HepG2 (cell line): ENCODE measurements at regions not wholly inside any gene's neighbourhood (a gene's known extent, or its start where the extent isn't known, plus 50 kb on each side); places are given as distances from the start of the nearest gene placed in this dataset.

Experiments
- ARNT2 ChIP-seq: sonication (generic); formaldehyde crosslinking; IDR thresholded peaks from 2 replicates; pipeline ENCODE4 v1.8.0; 2022; ENCODE audit warnings: mild to moderate bottlenecking, low read depth, missing genetic modification reagents, moderate library complexity
- CENPT ChIP-seq: sonication (generic); formaldehyde crosslinking; IDR thresholded peaks from 2 replicates; pipeline ENCODE4 v1.8.0; 2022; ENCODE audit warnings: low read depth, mild to moderate bottlenecking, moderate library complexity, missing genetic modification reagents
- ELF3 ChIP-seq: IDR thresholded peaks from 2 replicates; pipeline ENCODE4 v1.6.1; 2016; ENCODE audit warnings: missing genetic modification reagents, missing compliant biosample characterization
- FOXA1 ChIP-seq, 2 experiments: fragments of 450-650 bp in 1 of 2; sonication (generic) in 1 of 2; formaldehyde crosslinking in 1 of 2; IDR thresholded peaks; 2 replicates each; pipeline versions ENCODE4 v1.4.0 to v1.6.1; 2016 to 2020; ENCODE audit warnings: missing genetic modification reagents in 1 of 2
- FOXK1 ChIP-seq: sonication (generic); formaldehyde crosslinking; IDR thresholded peaks from 2 replicates; pipeline ENCODE4 v1.4.0; 2020; ENCODE audit warnings: low read depth, missing genetic modification reagents, borderline replicate concordance
- HDAC1 ChIP-seq: sonication (generic); formaldehyde crosslinking; IDR thresholded peaks from 2 replicates; pipeline ENCODE4 v1.5.1; 2020; ENCODE audit warnings: mild to moderate bottlenecking, missing genetic modification reagents
- HNRNPL ChIP-seq: fragments of 200-400 bp; formaldehyde crosslinking; IDR thresholded peaks from 2 replicates; pipeline ENCODE4 v1.6.1; 2017; ENCODE audit warnings: mild to moderate bottlenecking, low read depth, low read length
- HOXD1 ChIP-seq: sonication (generic); formaldehyde crosslinking; IDR thresholded peaks from 2 replicates; pipeline ENCODE4 v1.5.0; 2020; ENCODE audit warnings: missing genetic modification reagents
- SOX13 ChIP-seq, 3 experiments: fragments of 450-650 bp in 1 of 3; sonication (generic) in 1 of 3; formaldehyde crosslinking in 1 of 3; IDR thresholded peaks in 2 of 3; conservative IDR thresholded peaks in 1 of 3; 2 replicates each; pipeline versions ENCODE4 v1.5.0 to v1.6.1; 2016 to 2020; ENCODE audit warnings: antibody characterized with exemption in 1 of 3, mild to moderate bottlenecking in 1 of 3, missing compliant biosample characterization in 1 of 3, missing genetic modification reagents in 1 of 3, moderate library complexity in 1 of 3
- TBX3 ChIP-seq: fragments of 450-650 bp; IDR thresholded peaks from 2 replicates; pipeline ENCODE4 v1.6.1; 2017; ENCODE audit warnings: antibody characterized with exemption, mild to moderate bottlenecking, inconsistent platforms, borderline replicate concordance
- ZFP41 ChIP-seq: sonication (generic); formaldehyde crosslinking; IDR thresholded peaks from 2 replicates; pipeline ENCODE4 v1.4.0; 2020; ENCODE audit warnings: mild to moderate bottlenecking, missing genetic modification reagents, borderline replicate concordance
- ZIK1 ChIP-seq: sonication (generic); formaldehyde crosslinking; IDR thresholded peaks from 2 replicates; pipeline ENCODE4 v1.5.0; 2020; ENCODE audit warnings: mild to moderate bottlenecking, low read depth, missing genetic modification reagents, borderline replicate concordance
- ZMYM4 ChIP-seq: sonication (generic); formaldehyde crosslinking; IDR thresholded peaks from 2 replicates; pipeline ENCODE4 v1.8.1; 2023; ENCODE audit warnings: mild to moderate bottlenecking, missing genetic modification reagents
- ZNF205 ChIP-seq: IDR thresholded peaks from 2 replicates; pipeline ENCODE4 v1.6.1; 2018; ENCODE audit warnings: missing biosample characterization, missing genetic modification reagents
- ZNF292 ChIP-seq: sonication (generic); formaldehyde crosslinking; IDR thresholded peaks from 2 replicates; pipeline ENCODE4 v1.8.1; 2022; ENCODE audit warnings: mild to moderate bottlenecking, low read depth, missing genetic modification reagents, borderline replicate concordance
- ZNF317 ChIP-seq: sonication (generic); formaldehyde crosslinking; IDR thresholded peaks from 2 replicates; pipeline ENCODE4 v1.5.0; 2020; ENCODE audit warnings: mild to moderate bottlenecking, missing genetic modification reagents
- ZNF33A ChIP-seq: sonication (generic); formaldehyde crosslinking; IDR thresholded peaks from 2 replicates; pipeline ENCODE4 v1.5.1; 2020; ENCODE audit warnings: missing genetic modification reagents, mild to moderate bottlenecking, moderate library complexity, borderline replicate concordance
- ZNF720 ChIP-seq: sonication (generic); formaldehyde crosslinking; IDR thresholded peaks from 2 replicates; pipeline ENCODE4 v1.4.0; 2020; ENCODE audit warnings: missing genetic modification reagents
- ZNF772 ChIP-seq: sonication (generic); formaldehyde crosslinking; IDR thresholded peaks from 2 replicates; pipeline ENCODE4 v1.5.0; 2020; ENCODE audit warnings: mild to moderate bottlenecking, missing genetic modification reagents
- TF ChIP-seq, protein P1 (sequence below): sonication (generic); formaldehyde crosslinking; IDR thresholded peaks from 2 replicates; pipeline ENCODE4 v1.5.0; 2020; ENCODE audit warnings: mild to moderate bottlenecking, missing genetic modification reagents, moderate library complexity
- TF ChIP-seq, protein P2 (sequence below): sonication (generic); formaldehyde crosslinking; IDR thresholded peaks from 2 replicates; pipeline ENCODE4 v1.5.1; 2020; ENCODE audit warnings: missing genetic modification reagents, mild to moderate bottlenecking, borderline replicate concordance
- TF ChIP-seq, protein P3 (sequence below): sonication (generic); formaldehyde crosslinking; IDR thresholded peaks from 2 replicates; pipeline ENCODE4 v1.8.1; 2022; ENCODE audit warnings: low read depth, mild to moderate bottlenecking, missing genetic modification reagents

DNA sequence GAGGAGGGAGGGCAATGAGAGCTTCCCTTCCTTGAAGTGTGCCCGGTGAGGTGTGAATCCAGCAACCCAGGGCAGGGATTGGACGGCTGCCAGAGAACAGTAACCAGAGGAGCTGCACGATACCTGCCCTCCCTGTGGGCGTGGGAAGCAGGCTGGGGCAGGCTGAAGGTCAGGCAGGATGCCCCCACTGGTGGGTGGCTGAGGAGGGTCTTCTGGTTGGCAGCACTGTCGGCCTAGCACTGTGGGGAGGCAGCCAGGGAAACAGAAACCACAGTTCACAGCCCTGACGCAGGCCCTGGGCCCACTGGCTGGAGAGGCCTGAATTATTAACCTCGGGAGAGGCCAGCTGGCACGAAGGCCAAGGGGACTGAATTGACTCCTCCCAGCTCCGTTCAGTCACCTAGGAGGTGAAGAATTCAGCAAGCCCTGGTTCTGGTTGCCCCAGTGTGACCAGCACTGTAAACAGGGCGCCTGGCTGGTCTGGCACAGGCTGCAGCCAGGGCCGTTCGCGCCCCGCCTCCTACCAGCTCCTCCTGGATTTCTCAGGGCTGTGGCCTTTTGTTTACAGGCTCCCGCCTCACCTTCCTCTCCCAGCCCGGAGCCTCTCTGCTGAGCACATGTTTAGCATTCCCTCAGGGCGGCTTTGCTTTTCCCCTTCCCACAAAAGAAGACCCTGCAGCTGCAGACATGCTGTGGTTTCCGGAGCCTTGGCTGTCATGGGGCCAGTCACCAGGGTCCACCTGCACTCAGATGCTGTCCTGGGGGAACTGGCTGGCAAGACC is 97.8 kb downstream of the B3GNT2 start (continued):
- no peak for TF ChIP-seq HOXD1 (CRISPR knock-in tag)
- TF ChIP-seq FOXA1 (IDR thresholded peaks at IDR 0.05) = no peak
- TF ChIP-seq FOXA1 (CRISPR knock-in tag; IDR thresholded peaks at IDR 0.05) = peak; percentile 74
- no peak for TF ChIP-seq ARNT2 (CRISPR knock-in tag)
- peak; percentile 81; the same call in 1 of the 2 replicates for TF ChIP-seq ZNF292 (CRISPR knock-in tag)
- TF ChIP-seq, protein P1, sequence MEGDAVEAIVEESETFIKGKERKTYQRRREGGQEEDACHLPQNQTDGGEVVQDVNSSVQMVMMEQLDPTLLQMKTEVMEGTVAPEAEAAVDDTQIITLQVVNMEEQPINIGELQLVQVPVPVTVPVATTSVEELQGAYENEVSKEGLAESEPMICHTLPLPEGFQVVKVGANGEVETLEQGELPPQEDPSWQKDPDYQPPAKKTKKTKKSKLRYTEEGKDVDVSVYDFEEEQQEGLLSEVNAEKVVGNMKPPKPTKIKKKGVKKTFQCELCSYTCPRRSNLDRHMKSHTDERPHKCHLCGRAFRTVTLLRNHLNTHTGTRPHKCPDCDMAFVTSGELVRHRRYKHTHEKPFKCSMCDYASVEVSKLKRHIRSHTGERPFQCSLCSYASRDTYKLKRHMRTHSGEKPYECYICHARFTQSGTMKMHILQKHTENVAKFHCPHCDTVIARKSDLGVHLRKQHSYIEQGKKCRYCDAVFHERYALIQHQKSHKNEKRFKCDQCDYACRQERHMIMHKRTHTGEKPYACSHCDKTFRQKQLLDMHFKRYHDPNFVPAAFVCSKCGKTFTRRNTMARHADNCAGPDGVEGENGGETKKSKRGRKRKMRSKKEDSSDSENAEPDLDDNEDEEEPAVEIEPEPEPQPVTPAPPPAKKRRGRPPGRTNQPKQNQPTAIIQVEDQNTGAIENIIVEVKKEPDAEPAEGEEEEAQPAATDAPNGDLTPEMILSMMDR = peak; percentile 6; the same call in 1 of the 2 replicates
- TF ChIP-seq ZFP41 = peak; percentile 37
- peak; percentile 36; the same call in 1 of the 2 replicates for TF ChIP-seq HDAC1 (CRISPR knock-in tag)
- TF ChIP-seq FOXK1 (CRISPR knock-in tag) = 0 out of 2 replicates have a peak, but pooled peaks have one; percentile 19
- 0 out of 2 replicates have a peak, but pooled peaks have one; percentile 41 for TF ChIP-seq ZNF720 (CRISPR knock-in tag)
- no peak for TF ChIP-seq ZNF772 (CRISPR knock-in tag)
- TF ChIP-seq ZNF33A = 0 out of 2 replicates have a peak, but pooled peaks have one; percentile 18
- peak; percentile 83; the same call in 1 of the 2 replicates for TF ChIP-seq HNRNPL
- TF ChIP-seq, protein P2, sequence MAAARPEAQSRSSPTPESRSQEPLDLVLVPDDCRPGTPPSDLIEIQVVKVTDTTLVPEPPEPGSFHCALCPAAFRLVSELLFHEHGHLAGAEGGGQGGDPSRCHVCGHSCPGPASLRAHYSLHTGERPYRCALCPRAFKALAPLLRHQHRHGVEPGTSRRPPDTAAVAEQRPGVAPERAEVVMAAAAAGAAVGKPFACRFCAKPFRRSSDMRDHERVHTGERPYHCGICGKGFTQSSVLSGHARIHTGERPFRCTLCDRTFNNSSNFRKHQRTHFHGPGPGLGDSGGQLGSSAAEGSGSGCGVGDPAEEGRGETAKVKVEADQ (CRISPR knock-in tag) = 0 out of 2 replicates have a peak, but pooled peaks have one; percentile 39
- peak; percentile 10; the same call in 1 of the 2 replicates for TF ChIP-seq TBX3
- TF ChIP-seq ZMYM4 (CRISPR knock-in tag) = peak; percentile 60; the same call in 1 of the 2 replicates
- TF ChIP-seq, protein P3, sequence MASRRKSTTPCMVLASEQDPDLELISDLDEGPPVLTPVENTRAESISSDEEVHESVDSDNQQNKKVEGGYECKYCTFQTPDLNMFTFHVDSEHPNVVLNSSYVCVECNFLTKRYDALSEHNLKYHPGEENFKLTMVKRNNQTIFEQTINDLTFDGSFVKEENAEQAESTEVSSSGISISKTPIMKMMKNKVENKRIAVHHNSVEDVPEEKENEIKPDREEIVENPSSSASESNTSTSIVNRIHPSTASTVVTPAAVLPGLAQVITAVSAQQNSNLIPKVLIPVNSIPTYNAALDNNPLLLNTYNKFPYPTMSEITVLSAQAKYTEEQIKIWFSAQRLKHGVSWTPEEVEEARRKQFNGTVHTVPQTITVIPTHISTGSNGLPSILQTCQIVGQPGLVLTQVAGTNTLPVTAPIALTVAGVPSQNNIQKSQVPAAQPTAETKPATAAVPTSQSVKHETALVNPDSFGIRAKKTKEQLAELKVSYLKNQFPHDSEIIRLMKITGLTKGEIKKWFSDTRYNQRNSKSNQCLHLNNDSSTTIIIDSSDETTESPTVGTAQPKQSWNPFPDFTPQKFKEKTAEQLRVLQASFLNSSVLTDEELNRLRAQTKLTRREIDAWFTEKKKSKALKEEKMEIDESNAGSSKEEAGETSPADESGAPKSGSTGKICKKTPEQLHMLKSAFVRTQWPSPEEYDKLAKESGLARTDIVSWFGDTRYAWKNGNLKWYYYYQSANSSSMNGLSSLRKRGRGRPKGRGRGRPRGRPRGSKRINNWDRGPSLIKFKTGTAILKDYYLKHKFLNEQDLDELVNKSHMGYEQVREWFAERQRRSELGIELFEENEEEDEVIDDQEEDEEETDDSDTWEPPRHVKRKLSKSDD (CRISPR knock-in tag) = no peak
- peak; percentile 9; the same call in 1 of the 2 replicates for TF ChIP-seq ELF3 (CRISPR knock-in tag)
- peak; percentile 55 for TF ChIP-seq ZNF317
- TF ChIP-seq SOX13 (IDR thresholded peaks at IDR 0.05) = no peak
- TF ChIP-seq SOX13 (CRISPR knock-in tag; conservative IDR thresholded peaks at IDR 0.05 in 1 of 2, IDR thresholded peaks at IDR 0.05 in 1 of 2) = peak in 1 of 2 experiments; percentile 12; a peak in 1 of 4 replicates
- TF ChIP-seq ZIK1 = peak; percentile 66; the same call in 1 of the 2 replicates
- no peak for TF ChIP-seq CENPT
- TF ChIP-seq ZNF205 (CRISPR knock-in tag) = 0 out of 2 replicates have a peak, but pooled peaks have one; percentile 53
